ENCODE measurements at regions not wholly inside any gene's neighbourhood (a gene's known extent, or its start where the extent isn't known, plus 50 kb on each side); places are given as distances from the start of the nearest gene placed in this dataset.
A peak's percentile ranks its signal among the peaks of the same experiment; 100 is the strongest.

DNA sequence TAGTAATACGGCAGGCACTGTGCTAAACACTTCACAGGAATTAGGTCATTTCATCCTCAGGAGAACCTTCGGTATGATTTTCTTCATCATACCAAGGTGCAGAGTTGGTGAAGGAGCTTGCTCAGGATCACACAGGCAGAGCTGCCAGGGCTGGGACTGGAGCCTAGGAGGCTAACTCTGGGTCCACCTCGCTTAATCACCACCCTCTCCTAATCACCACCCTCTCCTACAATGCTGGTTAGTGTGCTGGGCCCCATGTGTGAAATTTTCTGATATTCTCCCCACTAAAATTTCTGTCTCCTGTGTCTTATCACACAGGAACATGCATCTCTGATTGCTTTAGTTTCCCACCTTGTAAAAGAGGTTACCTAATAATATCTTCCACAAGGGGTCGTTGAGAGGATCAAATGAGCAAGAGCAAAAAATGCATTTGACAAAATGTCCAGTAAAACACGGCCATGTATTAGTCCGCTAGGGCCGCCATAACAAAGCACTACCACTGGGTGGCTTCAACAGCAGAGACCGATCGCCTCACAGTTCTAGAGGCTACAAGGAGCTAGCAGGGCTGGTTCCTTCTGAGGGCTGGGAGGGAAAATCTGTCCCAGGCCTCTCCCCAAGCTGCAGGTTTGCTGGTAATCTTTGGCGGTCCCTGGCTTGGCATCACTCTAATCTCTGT is 128.2 kb upstream of the NFIB start (continued):
- peak; percentile 60 to 77 (median 73) for TF ChIP-seq CTCF (IDR thresholded peaks at IDR 0.05; ENCODE audit: control extremely low read depth in 1 of 3, insufficient read depth in 1 of 3, low read depth in 1 of 3, low read length in 3 of 3)
- TF ChIP-seq, protein P1, sequence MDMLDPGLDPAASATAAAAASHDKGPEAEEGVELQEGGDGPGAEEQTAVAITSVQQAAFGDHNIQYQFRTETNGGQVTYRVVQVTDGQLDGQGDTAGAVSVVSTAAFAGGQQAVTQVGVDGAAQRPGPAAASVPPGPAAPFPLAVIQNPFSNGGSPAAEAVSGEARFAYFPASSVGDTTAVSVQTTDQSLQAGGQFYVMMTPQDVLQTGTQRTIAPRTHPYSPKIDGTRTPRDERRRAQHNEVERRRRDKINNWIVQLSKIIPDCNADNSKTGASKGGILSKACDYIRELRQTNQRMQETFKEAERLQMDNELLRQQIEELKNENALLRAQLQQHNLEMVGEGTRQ (IDR thresholded peaks at IDR 0.05; ENCODE audit: low read length): no peak
- no peak for TF ChIP-seq SP1 (IDR thresholded peaks at IDR 0.05; ENCODE audit: low read depth, low read length)
